IMR-90 (cell line): ENCODE measurements at regions not wholly inside any gene's neighbourhood (a gene's known extent, or its start where the extent isn't known, plus 50 kb on each side); places are given as distances from the start of the nearest gene placed in this dataset.

Source experiments
- BHLHE40 ChIP-seq: fragments of 150-350 bp; IDR thresholded peaks from 2 replicates; pipeline ENCODE4 v1.6.1; 2016; ENCODE audit warnings: mild to moderate bottlenecking, low read depth, low read length
- CEBPB ChIP-seq: IDR thresholded peaks from 2 replicates; pipeline ENCODE4 v1.6.1; 2012; ENCODE audit warnings: low read depth, low read length, improper control_type of control experiment
- CHD1 ChIP-seq: IDR thresholded peaks from 2 replicates; pipeline ENCODE4 v1.6.1; 2012; ENCODE audit warnings: low read depth, low read length, improper control_type of control experiment
- FOS ChIP-seq: fragments of 150-350 bp; IDR thresholded peaks from 2 replicates; pipeline ENCODE4 v1.6.1; 2016; ENCODE audit warnings: low read depth, low read length
- MXI1 ChIP-seq: IDR thresholded peaks from 2 replicates; pipeline ENCODE4 v1.6.1; 2012; ENCODE audit warnings: low read depth, mild to moderate bottlenecking, low read length, moderate library complexity, borderline replicate concordance
- NFE2L2 ChIP-seq: fragments of 150-350 bp; IDR thresholded peaks from 2 replicates; pipeline ENCODE4 v1.6.1; 2016; ENCODE audit warnings: low read depth, mild to moderate bottlenecking, low read length
- POLR2A ChIP-seq: IDR thresholded peaks from 2 replicates; pipeline ENCODE4 v1.6.1; 2012; ENCODE audit warnings: mild to moderate bottlenecking, low read depth, low read length
- RAD21 ChIP-seq: IDR thresholded peaks from 2 replicates; pipeline ENCODE4 v1.6.1; 2012; ENCODE audit warnings: low read length, improper control_type of control experiment
- RFX5 ChIP-seq: IDR thresholded peaks from 2 replicates; pipeline ENCODE4 v1.8.0; 2012; ENCODE audit warnings: low read depth, mild to moderate bottlenecking, low read length, moderate library complexity
- TF ChIP-seq, protein P1 (sequence below): fragments of 150-350 bp; IDR thresholded peaks from 2 replicates; pipeline ENCODE4 v1.6.1; 2017; ENCODE audit warnings: mild to moderate bottlenecking, antibody characterized with exemption, low read length, low read depth
- TF ChIP-seq, protein P2 (sequence below): conservative IDR thresholded peaks from 2 replicates; pipeline ENCODE4 v1.5.1; 2012; ENCODE audit warnings: mild to moderate bottlenecking, low read depth, low read length, improper control_type of control experiment

DNA sequence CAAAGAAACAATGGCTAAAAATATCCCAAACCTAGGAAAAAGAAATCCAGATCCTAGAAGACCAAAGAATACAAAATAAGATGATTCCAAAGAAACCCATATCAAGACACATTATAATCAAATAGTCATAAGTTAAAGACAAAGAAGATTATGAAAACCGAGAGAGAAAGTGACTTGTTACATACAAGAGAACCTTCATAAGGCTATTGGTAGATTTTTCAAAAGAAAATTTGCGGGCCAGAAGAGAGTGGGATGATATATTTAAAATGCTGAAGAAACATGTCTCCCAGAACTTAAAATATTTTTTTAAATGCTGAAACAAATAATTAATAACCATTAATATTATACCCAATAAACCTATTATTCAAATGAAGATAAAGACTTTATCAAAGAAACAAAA is 687.3 kb downstream of the TLE4 start:
- TF ChIP-seq RFX5 (no peak), POLR2A (no peak), RAD21 (no peak), NFE2L2 (no peak), CHD1 (no peak), MXI1 (no peak), FOS (no peak), BHLHE40 (no peak), CEBPB (no peak)
- TF ChIP-seq, protein P1, sequence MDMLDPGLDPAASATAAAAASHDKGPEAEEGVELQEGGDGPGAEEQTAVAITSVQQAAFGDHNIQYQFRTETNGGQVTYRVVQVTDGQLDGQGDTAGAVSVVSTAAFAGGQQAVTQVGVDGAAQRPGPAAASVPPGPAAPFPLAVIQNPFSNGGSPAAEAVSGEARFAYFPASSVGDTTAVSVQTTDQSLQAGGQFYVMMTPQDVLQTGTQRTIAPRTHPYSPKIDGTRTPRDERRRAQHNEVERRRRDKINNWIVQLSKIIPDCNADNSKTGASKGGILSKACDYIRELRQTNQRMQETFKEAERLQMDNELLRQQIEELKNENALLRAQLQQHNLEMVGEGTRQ = no peak
- TF ChIP-seq, protein P2, sequence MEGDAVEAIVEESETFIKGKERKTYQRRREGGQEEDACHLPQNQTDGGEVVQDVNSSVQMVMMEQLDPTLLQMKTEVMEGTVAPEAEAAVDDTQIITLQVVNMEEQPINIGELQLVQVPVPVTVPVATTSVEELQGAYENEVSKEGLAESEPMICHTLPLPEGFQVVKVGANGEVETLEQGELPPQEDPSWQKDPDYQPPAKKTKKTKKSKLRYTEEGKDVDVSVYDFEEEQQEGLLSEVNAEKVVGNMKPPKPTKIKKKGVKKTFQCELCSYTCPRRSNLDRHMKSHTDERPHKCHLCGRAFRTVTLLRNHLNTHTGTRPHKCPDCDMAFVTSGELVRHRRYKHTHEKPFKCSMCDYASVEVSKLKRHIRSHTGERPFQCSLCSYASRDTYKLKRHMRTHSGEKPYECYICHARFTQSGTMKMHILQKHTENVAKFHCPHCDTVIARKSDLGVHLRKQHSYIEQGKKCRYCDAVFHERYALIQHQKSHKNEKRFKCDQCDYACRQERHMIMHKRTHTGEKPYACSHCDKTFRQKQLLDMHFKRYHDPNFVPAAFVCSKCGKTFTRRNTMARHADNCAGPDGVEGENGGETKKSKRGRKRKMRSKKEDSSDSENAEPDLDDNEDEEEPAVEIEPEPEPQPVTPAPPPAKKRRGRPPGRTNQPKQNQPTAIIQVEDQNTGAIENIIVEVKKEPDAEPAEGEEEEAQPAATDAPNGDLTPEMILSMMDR = no peak
